HG03442 (cell line): ENCODE measurements at regions not wholly inside any gene's neighbourhood (a gene's known extent, or its start where the extent isn't known, plus 50 kb on each side); places are given as distances from the start of the nearest gene placed in this dataset.

ENCODE experiments used
- ATAC-seq: cut with Tn5 transposase; IDR thresholded peaks from one replicate; pipeline ENCODE4 v1.9.1; 2021; ENCODE audit warnings: mild to moderate bottlenecking, moderate library complexity; ENCODE audit not compliant: unreplicated experiment

DNA sequence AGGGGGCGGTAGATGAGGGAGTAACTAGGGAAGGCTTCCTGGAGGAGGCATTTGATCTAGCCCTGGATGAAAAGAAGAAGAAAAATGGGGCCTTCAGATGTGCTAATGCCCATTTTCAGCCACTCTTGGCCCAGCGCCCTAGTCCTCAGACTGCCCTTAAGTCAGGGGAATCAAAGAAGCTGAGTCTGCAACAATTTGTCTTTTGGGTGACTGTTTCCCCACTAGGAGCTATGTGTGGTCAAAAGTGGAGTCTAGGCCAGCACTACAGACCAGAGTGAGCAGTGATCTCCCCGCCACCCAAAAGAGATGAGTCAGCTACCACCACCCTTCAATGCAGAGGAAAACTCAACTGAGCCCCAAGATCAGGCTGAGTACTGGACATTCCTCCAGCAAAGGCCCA, 542.1 kb downstream of the BNC2 start:
- no peak for ATAC-seq

DNA sequence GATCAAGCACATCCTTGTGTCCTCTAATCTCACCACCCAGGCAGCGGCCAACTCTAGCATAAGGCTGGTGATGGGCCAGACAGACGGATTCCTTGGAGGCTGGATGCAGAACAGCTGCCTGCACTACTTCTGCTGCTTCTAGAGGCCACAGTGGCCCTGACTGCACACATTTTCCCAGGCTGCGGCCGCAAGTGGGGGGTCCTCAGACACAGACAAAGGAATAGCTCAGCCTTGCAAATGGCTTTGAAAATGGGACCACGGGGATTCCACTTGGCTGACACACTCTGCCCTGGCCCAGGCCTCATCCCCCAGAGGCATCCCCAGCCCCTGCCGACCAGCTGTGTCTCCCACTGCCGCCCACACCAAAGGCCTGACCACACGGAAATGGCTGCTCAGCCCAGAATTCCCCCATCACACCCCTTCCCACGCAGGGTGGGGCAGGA, 540.8 kb downstream of the BNC2 start:
- ATAC-seq, result no peak

DNA sequence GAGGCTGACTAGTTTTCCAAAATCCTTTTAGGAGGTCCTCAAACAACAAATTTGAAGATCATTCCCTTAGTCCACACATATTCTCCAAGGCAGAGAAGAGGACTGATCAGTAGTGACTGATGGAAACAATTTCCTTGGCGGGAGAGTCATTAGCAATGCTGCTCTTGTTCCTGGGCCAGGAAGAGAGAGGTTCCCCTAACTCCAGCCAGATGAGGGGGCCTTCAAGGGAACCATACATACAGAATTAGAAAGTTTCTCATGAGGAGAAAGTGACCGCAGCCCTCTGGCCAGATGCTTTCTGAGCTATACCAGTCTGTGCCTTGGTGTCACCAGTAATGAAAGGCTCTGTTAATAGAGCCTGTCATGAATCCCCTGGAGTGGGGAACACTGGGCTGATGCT, 539.4 kb downstream of the BNC2 start:
- no peak for ATAC-seq

DNA sequence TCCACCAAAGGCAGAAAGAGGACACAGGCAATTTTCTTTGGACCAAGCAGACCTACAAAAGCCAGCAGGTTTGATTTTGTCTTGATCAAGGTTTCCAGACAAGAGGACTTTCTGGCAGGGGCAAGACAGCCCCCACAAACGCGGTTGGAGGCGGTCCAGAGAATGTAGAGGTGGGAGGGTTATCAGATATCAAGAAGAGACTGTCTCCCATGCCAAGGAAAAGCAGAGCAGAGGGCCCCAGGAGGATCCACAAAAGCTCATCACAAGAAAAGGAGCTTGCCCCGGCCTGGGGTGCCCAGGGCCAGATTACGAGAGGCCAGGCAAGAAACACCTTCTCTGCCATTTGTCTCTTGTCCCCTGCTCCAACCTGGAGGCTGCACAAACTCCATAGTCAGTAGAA, 538.9 kb downstream of the BNC2 start:
- ATAC-seq, result no peak

DNA sequence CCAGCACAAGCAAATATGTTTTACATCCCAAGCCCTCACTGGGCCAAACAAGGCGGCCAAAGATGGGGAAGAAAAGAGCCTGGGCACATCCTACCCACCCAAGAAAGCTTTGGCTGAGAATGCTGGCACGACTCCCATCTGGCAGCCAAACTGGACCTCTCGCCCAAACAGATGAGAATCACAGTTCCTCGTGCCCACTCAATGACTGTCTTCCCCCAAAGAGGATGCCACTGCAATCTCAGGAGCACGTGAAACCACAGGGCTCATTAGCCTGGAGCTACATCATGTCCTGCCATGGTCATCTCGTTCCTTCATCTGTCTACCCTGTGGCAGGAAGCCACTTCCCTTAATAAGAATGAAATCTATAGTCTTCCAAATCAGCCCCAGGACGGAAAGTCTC, 536.8 kb downstream of the BNC2 start:
- no peak for ATAC-seq

DNA sequence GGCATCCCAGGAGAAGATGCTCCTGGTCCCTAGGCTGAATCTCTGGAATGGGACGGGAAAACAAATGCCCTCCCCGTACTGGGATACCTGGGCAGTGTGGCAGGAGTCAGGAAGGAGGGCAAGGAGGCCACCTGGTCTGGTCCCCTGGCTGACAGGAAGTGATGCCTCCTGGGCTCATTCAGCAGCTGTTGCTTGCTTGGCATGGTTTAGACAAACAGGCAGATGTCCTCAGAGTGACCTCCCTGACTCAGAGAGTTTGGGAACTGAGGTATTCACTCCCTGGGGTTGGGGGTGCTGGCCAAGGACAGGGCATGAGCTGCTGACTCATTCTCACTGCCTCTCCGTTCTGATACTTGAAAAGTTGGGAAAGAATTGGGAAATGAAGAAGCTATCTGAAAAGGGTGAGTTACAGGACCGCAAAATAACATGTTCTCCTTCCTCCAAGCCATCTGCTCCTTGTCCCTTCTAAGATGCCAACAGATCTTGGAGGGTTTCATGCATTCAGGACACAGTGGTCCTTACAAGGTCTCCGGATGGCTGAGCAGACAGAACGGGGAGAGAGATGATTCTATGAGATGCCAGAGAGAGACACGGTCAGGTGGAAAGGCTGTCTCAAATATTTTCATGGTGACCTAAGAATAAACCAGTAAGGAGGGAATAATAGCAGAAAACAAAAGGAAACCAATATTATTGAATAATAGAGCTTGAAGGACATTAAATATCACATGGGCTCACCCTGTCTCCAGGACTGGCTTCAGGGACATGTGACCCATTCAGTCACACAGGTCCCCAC, 534.5 kb downstream of the BNC2 start:
- no peak for ATAC-seq

DNA sequence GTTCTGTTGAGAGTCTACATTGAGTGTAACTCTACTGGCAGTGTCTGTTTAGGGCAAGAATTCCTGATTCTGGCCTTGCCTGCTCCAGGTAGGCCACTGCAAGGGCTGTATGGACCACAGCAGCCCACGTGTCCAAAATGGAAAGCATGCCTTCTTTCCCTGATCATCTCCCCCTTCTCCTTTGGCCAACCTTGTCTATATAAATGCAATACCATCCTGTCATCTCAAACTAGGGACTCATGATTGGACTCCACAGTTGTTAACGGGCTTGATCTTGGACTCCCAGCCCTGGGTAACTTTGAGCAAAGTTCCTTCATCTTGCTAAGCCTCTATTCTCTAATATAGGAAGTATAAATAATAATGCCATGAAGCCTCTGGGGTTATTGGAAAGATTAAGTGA, 533.6 kb downstream of the BNC2 start:
- ATAC-seq, result no peak

DNA sequence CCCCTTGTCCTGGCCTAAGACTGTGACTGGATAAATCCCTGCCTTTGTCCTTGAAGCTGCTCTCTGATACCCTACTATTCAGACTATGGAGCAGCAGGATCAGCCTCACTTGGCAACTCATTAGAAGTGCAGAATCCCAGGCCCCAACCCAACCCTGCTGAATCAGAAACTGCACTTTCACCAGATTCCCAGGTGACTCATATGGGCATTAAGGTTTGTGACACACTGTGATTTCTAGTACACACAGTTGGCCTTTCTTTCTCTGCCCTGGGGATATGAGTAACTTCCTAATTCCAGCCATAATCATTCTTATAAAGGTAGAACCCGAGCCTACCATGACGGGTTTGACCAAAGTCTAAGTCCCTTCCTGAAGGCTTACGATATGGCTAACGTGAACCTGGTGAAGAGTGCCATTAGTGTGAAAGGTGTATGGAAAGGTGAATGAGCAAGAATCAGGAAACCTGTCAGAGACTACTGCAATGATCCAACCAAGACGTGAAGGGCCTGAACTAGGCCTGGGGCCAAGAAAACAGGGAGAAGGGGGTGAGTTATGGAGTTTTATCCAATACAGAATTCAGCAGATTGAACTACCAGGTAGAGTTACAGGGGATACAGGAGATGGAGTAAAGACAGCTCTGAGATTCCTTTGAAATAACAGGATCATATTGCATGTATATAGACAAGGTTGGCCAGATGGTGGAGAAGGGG, 533.0 kb downstream of the BNC2 start:
- ATAC-seq, result no peak

DNA sequence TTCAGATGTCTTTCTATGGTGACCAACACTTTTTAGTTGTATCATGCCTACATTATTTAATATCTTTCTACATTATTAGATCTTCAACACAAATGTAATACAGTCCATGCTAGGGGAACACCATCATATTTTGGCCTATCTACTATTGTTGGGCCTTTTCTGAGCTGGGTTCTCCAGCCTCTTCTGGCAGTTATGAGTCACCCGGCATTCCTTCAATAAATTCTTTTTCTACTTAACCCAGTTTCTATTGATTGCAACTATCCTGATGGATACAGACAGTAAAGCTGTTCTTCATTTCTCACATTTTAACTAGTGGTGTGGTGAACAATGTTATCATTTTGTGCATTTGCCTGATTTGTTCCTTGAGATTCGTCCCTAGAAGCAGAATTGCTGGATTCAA, 529.3 kb downstream of the BNC2 start:
- ATAC-seq, result no peak

DNA sequence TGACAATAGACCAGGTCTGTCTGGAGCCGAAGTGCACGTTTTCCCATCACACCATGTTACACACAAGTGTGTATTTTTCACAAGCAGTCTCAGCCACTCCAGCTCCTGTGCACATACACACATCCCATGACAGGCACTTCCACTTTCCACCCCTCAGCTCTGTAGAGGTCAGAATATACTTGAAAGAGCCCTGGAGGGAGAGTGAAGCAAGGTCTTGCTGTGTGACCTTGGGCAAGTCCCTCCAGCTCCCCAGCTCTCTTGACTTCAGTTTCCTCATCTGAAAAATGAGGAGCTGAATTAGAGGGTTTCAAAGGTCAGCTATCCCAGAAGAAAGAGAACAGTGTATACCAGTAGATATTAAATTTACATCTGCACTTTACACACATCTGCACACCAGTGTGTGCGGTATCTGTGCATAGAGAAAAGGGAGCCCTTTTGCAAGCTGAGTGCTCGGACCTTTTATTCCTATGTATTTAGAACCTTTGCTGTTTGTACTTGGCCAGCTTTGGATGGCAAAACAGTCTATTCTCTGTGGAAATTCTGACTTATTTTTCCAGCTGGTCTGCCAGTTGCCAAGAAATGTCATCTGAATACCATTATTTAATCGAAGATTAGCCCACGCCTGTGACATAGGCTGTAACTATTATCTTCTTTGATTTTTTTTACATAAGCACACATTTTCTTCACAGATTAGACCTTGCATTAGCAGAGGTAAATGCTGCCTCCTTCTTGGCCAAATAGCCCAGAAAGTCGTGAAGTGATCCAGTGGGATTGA, 528.0 kb downstream of the BNC2 start:
- no peak for ATAC-seq

DNA sequence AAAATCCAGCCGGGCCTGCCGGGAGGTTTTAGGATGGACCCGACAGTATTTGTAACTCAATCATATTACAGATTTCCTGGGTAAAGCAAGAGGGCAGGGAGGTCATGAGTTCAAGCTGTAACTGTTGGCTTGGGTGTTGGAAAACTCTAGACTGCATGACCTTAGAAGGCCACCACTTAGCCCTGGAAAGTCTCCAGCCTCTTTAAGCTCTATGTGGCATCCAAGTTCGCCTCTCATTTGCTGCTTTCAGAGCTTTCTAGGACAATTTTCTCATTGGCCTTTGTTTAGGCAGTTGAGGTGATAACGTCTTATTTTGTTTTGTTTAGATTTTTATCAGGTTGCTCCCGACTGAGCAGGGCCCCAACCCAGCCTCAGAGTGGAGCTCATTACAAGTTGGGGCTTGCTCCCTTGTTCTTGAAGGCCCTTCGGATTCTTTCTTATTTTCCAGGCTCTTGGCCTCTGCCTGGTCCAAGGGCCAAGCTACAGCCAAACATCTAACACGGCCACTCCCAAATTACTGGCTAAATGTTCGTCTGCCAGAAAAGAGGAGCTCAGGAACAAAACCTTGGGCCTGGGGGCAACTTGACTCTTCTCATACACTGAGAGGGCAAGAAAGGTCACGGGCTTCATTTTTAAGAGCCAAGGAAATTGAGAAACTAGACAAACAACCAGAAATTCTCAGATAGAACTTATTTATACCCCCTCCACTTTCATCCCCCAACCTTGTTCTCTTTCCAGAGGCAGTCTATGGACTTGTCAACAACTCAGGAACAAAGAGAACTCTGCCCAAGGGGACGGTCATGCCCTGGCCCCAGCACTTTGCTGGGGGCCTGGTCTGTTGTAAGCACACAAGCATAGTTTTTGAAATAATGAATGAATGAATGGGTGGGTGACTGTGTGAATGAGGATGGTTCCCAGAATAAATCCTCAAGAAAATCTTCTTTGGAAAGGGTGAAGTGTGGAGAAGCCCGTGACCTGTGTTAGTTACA, 526.9 kb downstream of the BNC2 start:
- no peak for ATAC-seq

DNA sequence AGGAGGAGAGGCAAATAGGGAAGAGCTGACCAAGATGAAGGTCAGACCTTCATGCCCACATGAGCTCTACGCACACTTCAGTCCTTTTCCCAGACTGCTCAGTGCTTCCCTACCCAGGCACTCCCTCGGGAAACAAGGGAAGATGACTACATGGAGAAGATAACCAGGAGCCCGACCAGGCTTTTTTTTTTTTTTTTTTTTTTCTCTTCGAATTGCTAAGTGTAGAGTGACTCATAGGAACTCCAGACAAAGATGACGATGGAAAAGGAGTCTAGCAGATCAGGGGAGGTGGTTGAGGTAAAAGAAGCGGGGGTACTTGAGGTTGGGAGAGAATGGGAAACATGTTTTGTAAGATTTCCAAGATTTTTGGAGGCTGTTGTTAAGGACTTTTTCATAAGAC, 526.1 kb downstream of the BNC2 start:
- ATAC-seq, result no peak

DNA sequence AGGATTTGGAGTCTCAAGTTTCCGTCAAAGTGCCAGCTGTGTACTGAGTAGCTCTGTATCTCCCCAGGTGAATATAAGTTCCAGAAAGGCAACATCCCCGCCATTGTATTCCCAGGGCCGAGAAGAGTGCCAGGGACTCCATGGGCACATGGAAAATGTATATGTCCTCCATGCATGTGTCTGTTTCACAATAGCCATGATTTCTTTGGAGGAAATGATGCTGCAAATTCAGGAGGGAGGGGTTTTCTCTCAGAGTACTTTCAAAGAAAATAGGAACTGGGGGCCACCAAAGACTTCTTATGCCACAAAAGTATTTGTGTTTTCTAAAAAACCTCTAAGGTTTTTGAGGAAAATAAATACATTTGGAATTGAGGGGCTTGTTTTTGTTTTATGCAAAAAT, 524.6 kb downstream of the BNC2 start:
- ATAC-seq, result no peak

DNA sequence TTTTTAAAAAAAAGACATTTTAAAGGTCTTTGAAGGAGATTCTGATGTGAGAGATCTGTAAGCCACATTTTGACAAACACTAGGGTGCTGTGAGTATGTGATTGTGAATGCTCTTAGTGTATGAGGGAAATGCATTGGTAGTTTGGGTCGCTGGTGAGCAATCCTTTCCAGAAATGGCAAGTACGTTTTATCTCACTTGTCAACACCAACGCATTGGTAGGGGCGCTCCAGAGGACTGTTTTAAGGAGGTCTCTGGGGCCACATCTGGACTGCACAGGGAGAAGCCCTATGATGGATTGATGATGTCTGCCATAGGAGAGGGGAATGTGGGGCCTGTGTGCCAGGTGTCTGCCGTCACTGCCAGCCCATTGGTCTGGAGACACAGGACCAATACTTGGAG, 522.6 kb downstream of the BNC2 start:
- ATAC-seq, result no peak

DNA sequence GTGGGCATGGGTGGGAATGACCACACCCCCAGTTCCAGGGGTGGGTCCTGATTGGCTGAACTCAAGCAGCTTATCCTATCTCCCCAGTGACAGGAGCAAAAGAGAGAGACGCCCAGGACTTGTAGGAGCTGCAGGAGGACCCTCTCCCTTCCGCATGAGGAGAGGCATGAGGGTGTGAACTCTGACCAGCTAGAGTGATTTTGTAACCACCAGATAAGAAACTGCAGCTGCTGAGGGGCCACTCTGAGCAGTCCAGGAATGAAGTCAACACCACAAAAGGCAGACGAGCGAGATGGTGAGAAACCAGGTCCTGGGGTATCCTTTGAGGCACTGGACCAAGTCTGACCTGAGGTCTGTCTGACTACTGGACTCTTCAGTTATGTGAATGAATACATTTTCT, 521.9 kb downstream of the BNC2 start:
- no peak for ATAC-seq

DNA sequence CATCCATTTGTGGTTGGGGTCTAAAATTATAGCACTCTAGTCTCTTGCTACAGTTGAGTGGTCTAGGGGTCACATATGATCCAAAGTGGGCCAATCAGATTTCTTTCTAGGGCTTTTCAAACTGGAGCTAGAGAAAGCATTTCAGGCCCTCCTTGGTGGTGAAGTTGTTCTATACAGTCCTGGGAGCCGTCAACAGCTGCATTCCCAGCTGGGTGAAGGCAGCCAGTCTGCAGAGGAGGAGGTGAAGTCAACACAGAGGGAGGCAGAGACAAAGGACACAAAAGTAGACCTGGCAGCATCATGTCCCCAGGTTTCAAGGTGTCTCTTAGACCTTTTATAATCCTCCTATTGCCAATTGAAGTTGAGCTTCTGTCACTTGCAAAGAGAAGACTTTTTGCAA, 518.2 kb downstream of the BNC2 start:
- ATAC-seq, result no peak

DNA sequence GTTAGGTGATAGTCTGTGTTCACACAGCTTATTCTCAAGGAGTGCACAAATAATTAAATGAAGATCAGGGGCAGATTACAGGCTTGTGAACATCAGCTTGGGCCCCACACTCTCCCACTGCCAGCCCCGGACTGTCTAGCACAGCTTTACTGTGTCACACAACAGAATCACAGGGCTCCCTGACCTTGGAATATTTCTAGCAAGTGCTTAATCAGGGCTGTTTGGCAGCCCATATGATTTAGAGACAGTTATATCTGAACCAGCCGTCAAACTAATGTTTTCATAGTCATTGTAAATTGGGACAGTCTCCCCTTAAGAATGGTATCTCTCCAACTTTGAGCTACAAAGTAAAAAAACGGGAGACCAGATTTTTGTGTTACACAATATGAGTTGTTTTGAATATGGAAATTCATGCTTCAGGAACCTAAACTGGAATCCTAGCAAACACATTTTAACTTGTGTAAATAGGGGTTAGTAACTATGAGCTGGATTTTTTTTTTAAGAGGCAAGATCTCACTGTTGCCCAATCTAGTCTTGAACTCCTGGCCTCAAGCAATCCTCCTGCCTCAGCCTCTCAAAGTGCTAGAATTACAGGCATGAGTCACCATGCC, 517.6 kb downstream of the BNC2 start:
- ATAC-seq, result no peak

DNA sequence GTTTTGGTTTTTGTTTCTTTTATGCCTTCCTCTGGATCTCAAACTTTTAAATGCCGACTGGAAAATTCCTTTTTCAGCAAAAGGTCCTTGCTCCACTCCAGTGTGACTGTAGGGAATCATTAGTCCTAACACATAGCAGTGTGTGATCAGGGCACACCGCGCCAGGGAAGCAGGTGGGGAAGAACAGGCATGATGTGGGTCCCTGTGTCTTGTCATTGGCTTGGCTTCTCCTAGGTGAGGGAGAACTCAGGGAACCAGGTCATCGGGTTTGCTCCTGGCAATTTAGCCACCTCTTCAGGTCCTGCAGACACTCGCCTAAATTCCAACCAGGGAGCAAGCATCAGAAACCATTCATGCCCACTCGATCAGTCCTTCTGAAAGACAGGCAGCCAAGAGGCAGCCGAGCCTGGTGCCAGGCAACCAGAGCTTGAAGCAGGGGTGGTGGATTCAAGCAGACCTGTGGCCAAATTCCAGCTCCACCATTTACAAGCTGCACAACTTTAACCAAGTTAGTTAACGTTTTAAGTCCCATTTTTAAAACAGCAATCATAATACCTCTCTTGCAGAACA, 514.2 kb downstream of the BNC2 start:
- no peak for ATAC-seq

DNA sequence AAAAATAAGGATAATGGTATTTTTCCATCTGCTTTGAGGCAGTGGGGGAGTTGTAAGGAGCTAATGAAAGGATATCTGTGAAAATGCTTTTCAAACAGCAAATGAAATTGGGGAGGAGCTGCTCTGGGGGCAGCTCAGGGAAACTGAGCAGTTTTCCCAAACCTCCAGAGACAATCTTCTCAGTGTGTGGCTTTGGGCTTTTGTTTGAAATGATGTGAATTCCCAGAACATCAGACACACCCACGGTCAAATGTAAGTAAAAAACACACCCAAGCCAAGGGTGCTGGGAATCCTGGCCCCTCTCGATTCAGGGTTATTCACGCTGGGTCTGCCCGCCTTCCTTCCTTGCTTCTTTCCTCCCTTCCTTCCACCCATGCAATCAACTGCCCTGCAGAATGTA, 512.6 kb downstream of the BNC2 start:
- no peak for ATAC-seq

DNA sequence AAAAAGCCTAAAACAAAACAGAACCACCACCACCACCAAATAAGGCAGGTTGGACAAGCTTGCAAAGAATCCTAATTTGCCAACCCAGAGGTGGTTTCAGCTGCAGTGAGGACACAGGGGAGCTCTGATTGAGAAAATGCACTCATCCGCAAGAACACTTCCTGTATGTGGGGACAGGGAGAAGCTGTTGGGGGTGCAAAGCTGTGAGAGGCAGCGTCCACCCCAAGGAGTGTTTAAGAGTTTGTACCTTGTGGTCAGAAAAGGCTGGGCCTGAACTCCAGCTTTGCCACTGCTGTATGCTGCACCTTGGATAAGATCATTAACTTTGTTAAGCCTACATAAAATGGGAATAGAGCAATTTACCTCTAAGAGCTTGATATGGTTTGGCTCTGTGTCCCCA, 511.7 kb downstream of the BNC2 start:
- ATAC-seq, result no peak
